Esophagus muscularis mucosa (tissue), 4 donors: ENCODE measurements at regions not wholly inside any gene's neighbourhood (a gene's known extent, or its start where the extent isn't known, plus 50 kb on each side); places are given as distances from the start of the nearest gene placed in this dataset.

Experiments used
- DNase-seq: peaks from one replicate; pipeline ENCODE4 v3.0.0-alpha.2; 2017; ENCODE audit errors: extremely low spot score
- H3K27ac ChIP-seq, 4 donors: fragments of 200-600 bp; sonication (generic); replicated peaks in 1 of 4; 1 replicate in 3 of 4; 2 replicates in 1 of 4; pipeline ENCODE4 v1.5.1; 2016 to 2019; ENCODE audit warnings: mild to moderate bottlenecking in 1 of 4
- H3K27me3 ChIP-seq, 4 donors: fragments of 200-600 bp; sonication (generic); one replicate each; pipeline versions ENCODE4 v1.5.1 to v1.6.0; 2016 to 2019
- H3K36me3 ChIP-seq, 4 donors: fragments of 200-600 bp; sonication (generic); one replicate each; pipeline ENCODE4 v1.5.1; 2016 to 2019
- H3K4me1 ChIP-seq, 4 donors: fragments of 200-600 bp; sonication (generic); one replicate each; pipeline ENCODE4 v1.5.1; 2016 to 2019
- H3K4me3 ChIP-seq, 4 donors: fragments of 200-600 bp; sonication (generic); 1 replicate in 2 of 4; 2 replicates in 2 of 4; pipeline ENCODE4 v1.5.1; 2016 to 2019; ENCODE audit warnings: mild to moderate bottlenecking in 4 of 4, moderate library complexity in 1 of 4
- H3K9me3 ChIP-seq, 4 donors: fragments of 200-600 bp; sonication (generic); 1 replicate in 3 of 4; 2 replicates in 1 of 4; pipeline ENCODE4 v1.5.1; 2016 to 2019
- CTCF ChIP-seq, 3 experiments: fragments of 200-600 bp in 2 of 3; fragments of 450-650 bp in 1 of 3; sonication (generic) in 2 of 3; IDR thresholded peaks; one replicate each; pipeline ENCODE4 v1.5.1; 2017 to 2019; ENCODE audit warnings: antibody characterized with exemption in 3 of 3, mild to moderate bottlenecking in 2 of 3, moderate library complexity in 1 of 3
- EP300 ChIP-seq: sonication (generic); formaldehyde crosslinking; IDR thresholded peaks from one replicate; pipeline ENCODE4 v1.6.1; 2017; ENCODE audit warnings: antibody characterized with exemption
- POLR2A ChIP-seq: fragments of 450-650 bp; IDR thresholded peaks from one replicate; pipeline ENCODE4 v1.6.1; 2017; ENCODE audit warnings: antibody characterized with exemption, moderate library complexity, mild to moderate bottlenecking, low read depth
- POLR2AphosphoS5 ChIP-seq, 2 donors: sonication (generic); formaldehyde crosslinking; IDR thresholded peaks; one replicate each; pipeline ENCODE4 v1.6.1; 2017; ENCODE audit warnings: antibody characterized with exemption in 2 of 2
- WGBS: methylation state at CpG from one replicate; pipeline ENCODE4 v1.1.5; 2018; 5-methylcytosine and 5-hydroxymethylcytosine counted together
- intact Hi-C: fragments of 100-400 bp; cut with DNase I; formaldehyde crosslinking; loops from one replicate; pipeline ENCODE4 v1.15.1; 2023

- Histone ChIP-seq H3K9me3 (no peaks in the 10 kb centered on the region), H3K27ac (peak overlapping the region in 3 of 4 donors; percentile 9 to 52 (median 37)), H3K36me3 (no peaks in the 10 kb centered on the region), H3K4me1 (peaks cover 12 to 23% (median 16%) of the 10 kb centered on the region in 4 donors), H3K27me3 (no peaks in the 10 kb centered on the region), H3K4me3 (no peak overlapping the region)
- 76% methylated on average over 3 of the region's 3 CpGs for WGBS
- TF ChIP-seq POLR2AphosphoS5 (IDR thresholded peaks at IDR 0.05): no peak
- TF ChIP-seq POLR2A: no peak
- no peak for TF ChIP-seq EP300
- no peak for TF ChIP-seq CTCF (IDR thresholded peaks at IDR 0.05)
- intact Hi-C loops: no loop called here
- no peak for DNase-seq
Measured at GRCh38 chr3:188036375-188037194, 117.4 kb upstream of the LPP start.

- Histone ChIP-seq H3K4me3 (peak overlapping the region in 1 of 4 donors; percentile 21), H3K27me3 (no peaks in the 10 kb centered on the region), H3K9me3 (no peaks in the 10 kb centered on the region), H3K27ac (peak overlapping the region in 2 of 4 donors; percentile 37 to 52), H3K36me3 (no peaks in the 10 kb centered on the region), H3K4me1 (peaks cover 12 to 23% (median 16%) of the 10 kb centered on the region in 4 donors)
- WGBS: 39% methylated on average over 5 of the region's 5 CpGs
- intact Hi-C loops: no loop called here
- no peak for DNase-seq
- TF ChIP-seq POLR2AphosphoS5 (IDR thresholded peaks at IDR 0.05) (peak in 1 of 2 donors; percentile 43), EP300 (no peak), CTCF (IDR thresholded peaks at IDR 0.05) (peak; percentile 59 to 67 (median 65))
Measured at GRCh38 chr3:188037195-188037718, 116.7 kb upstream of the LPP start.

GRCh38 chr3:188037965-188038581 lies 115.9 kb upstream of the LPP start:
- intact Hi-C loops: no loop called here
- TF ChIP-seq POLR2AphosphoS5 (IDR thresholded peaks at IDR 0.05): no peak
- no peak for TF ChIP-seq POLR2A
- TF ChIP-seq EP300: no peak
- TF ChIP-seq CTCF (IDR thresholded peaks at IDR 0.05): no peak
- 98% methylated on average over 6 of the region's 6 CpGs for WGBS

GRCh38 chr3:188041193-188041592 lies 112.8 kb upstream of the LPP start:
- 100% methylated on average over 1 of the region's 1 CpG for WGBS
- no peaks in the 10 kb centered on the region for H3K9me3 ChIP-seq
- intact Hi-C loops: no loop called here
- no peaks in the 10 kb centered on the region for H3K27me3 ChIP-seq
- H3K4me3 ChIP-seq: no peak overlapping the region
- H3K4me1 ChIP-seq: peaks cover 12 to 20% (median 16%) of the 10 kb centered on the region in 4 donors
- H3K36me3 ChIP-seq: no peaks in the 10 kb centered on the region
- no peak overlapping the region for H3K27ac ChIP-seq
- TF ChIP-seq POLR2AphosphoS5 (IDR thresholded peaks at IDR 0.05) (no peak), POLR2A (no peak), EP300 (no peak), CTCF (IDR thresholded peaks at IDR 0.05) (no peak)
- no peak for DNase-seq

More at GRCh38 chr3:188037965-188038581, 115.9 kb upstream of the LPP start:
- no peak for DNase-seq
- peaks cover 12 to 23% (median 16%) of the 10 kb centered on the region in 4 donors for H3K4me1 ChIP-seq
- no peaks in the 10 kb centered on the region for H3K36me3 ChIP-seq
- H3K9me3 ChIP-seq: no peaks in the 10 kb centered on the region
- no peak overlapping the region for H3K4me3 ChIP-seq
- H3K27ac ChIP-seq: peak overlapping the region in 1 of 4 donors; percentile 52
- H3K27me3 ChIP-seq: no peaks in the 10 kb centered on the region
